GM12878 (cell line): ENCODE measurements at regions not wholly inside any gene's neighbourhood (a gene's known extent, or its start where the extent isn't known, plus 50 kb on each side); places are given as distances from the start of the nearest gene placed in this dataset.

Source experiments
- ATAC-seq: fragments of 200-7000 bp; cut with Tn5 transposase; 3 replicates; pipeline ENCODE4 v1.9.1; 2020; ENCODE audit warnings: mild to moderate bottlenecking, moderate library complexity
- BruUV-seq: library from RNA; stranded (reverse); fragments of 400-500 nt; replicated peaks from 2 replicates; lab custom pipeline; 2021; lab: Mats Ljungman, UMichigan
- CTCF ChIA-PET: fragments of 300-600 bp; sonication (Branson Sonifier 250); formaldehyde crosslinking; extraction: SDS; loops from one replicate; lab custom pipeline; 2021; ENCODE audit warnings: inconsistent platforms; lab: Yijun Ruan, JAX
- POLR2A ChIA-PET: fragments of 350-600 bp; formaldehyde crosslinking; extraction: SDS; loops from one replicate; lab custom pipeline; 2021; ENCODE audit warnings: inconsistent platforms; lab: Charles Lee
- RAD21 ChIA-PET: fragments of 300-600 bp; sonication (Branson Sonifier 250); formaldehyde crosslinking; loops from one replicate; lab custom pipeline; 2023; ENCODE audit warnings: antibody characterized with exemption; ENCODE audit not compliant: unreplicated experiment; lab: Charles Lee
- SMC1A ChIA-PET: fragments of 300-600 bp; sonication (Branson Sonifier 250); formaldehyde crosslinking; loops from one replicate; lab custom pipeline; 2023; ENCODE audit not compliant: unreplicated experiment, uncharacterized antibody; lab: Charles Lee
- DNase-seq: peaks from one replicate; pipeline ENCODE4 v3.0.0-alpha.2; 2011; ENCODE audit warnings: low read depth, low spot score
- FAIRE-seq: peaks from 3 replicates; lab custom pipeline; 2011; peaks lifted over from hg19 to GRCh38; lab: Jason Lieb, UNC
- H2AFZ ChIP-seq: 2 replicates; pipeline ENCODE4 v1.6.0; 2011; ENCODE audit warnings: low read depth, low read length, control low read depth; ENCODE audit not compliant: control insufficient read depth
- H3K27ac ChIP-seq: 2 replicates; pipeline ENCODE4 v1.5.1; 2011; ENCODE audit warnings: control low read depth; ENCODE audit not compliant: control insufficient read depth, insufficient read depth
- H3K27me3 ChIP-seq, 2 experiments: replicated peaks in 1 of 2; 2 replicates each; pipeline versions ENCODE4 v1.6.0 to v1.6.1; 2011; ENCODE audit warnings: low read length in 1 of 2; ENCODE audit not compliant: control insufficient read depth in 2 of 2, insufficient read depth in 2 of 2
- H3K36me3 ChIP-seq, 2 experiments: 2 replicates each; pipeline ENCODE4 v1.5.1; 2011; ENCODE audit warnings: low read length in 1 of 2; ENCODE audit not compliant: control insufficient read depth in 2 of 2, insufficient read depth in 2 of 2
- H3K4me1 ChIP-seq: 2 replicates; pipeline ENCODE4 v1.6.1; 2011; ENCODE audit warnings: mild to moderate bottlenecking, low read length, moderate library complexity, mixed read lengths; ENCODE audit not compliant: control insufficient read depth, insufficient read depth
- H3K4me2 ChIP-seq: 2 replicates; pipeline ENCODE4 v1.6.0; 2011; ENCODE audit warnings: control low read depth; ENCODE audit not compliant: control insufficient read depth, insufficient read depth
- H3K4me3 ChIP-seq: fragments of 200-600 bp; sonication (generic); 2 replicates; pipeline ENCODE4 v1.5.1; 2016
- H3K79me2 ChIP-seq: 2 replicates; pipeline ENCODE4 v1.6.0; 2011; ENCODE audit warnings: low read length; ENCODE audit not compliant: control insufficient read depth, insufficient read depth
- H3K9ac ChIP-seq: 2 replicates; pipeline ENCODE4 v1.8.0; 2011; ENCODE audit warnings: low read length, control low read depth, mixed read lengths; ENCODE audit not compliant: control insufficient read depth, insufficient read depth
- H3K9me3 ChIP-seq: replicated peaks from 3 replicates; pipeline ENCODE4 v1.5.1; 2011; ENCODE audit warnings: mild to moderate bottlenecking, low read length; ENCODE audit not compliant: control insufficient read depth, insufficient read depth
- H4K20me1 ChIP-seq: 2 replicates; pipeline ENCODE4 v1.6.0; 2011; ENCODE audit not compliant: control insufficient read depth, insufficient read depth
- CBFB ChIP-seq: IDR thresholded peaks from 2 replicates; pipeline ENCODE4 v1.6.1; 2016; ENCODE audit warnings: antibody characterized with exemption, low read depth
- CBX3 ChIP-seq: fragments of 200-600 bp; sonication (generic); IDR thresholded peaks from 2 replicates; pipeline ENCODE4 v1.6.1; 2016; ENCODE audit warnings: low read depth, borderline replicate concordance
- CBX5 ChIP-seq: sonication (generic); IDR thresholded peaks from 2 replicates; pipeline ENCODE4 v1.6.1; 2016; ENCODE audit warnings: low read depth, moderate library complexity, mild to moderate bottlenecking, inconsistent platforms
- CHD2 ChIP-seq: IDR thresholded peaks from 2 replicates; pipeline ENCODE4 v1.6.1; 2011; ENCODE audit warnings: low read depth, low read length, improper control_type of control experiment, borderline replicate concordance
- GABPA ChIP-seq: IDR thresholded peaks from 2 replicates; pipeline ENCODE4 v1.6.1; 2014; ENCODE audit warnings: antibody characterized with exemption, low read depth, mild to moderate bottlenecking, inconsistent platforms
- JUND ChIP-seq: IDR thresholded peaks from 2 replicates; pipeline ENCODE4 v1.6.1; 2012; ENCODE audit warnings: low read depth, mild to moderate bottlenecking, low read length, improper control_type of control experiment, moderate library complexity
- NRF1 ChIP-seq: conservative IDR thresholded peaks from 2 replicates; pipeline ENCODE4 v1.6.1; 2011; ENCODE audit warnings: mild to moderate bottlenecking, low read depth, low read length, improper control_type of control experiment
- PKNOX1 ChIP-seq: fragments of 450-650 bp; IDR thresholded peaks from 2 replicates; pipeline ENCODE4 v1.6.1; 2016; ENCODE audit warnings: mild to moderate bottlenecking
- POLR2AphosphoS2 ChIP-seq: IDR thresholded peaks from 2 replicates; pipeline ENCODE4 v1.6.1; 2011; ENCODE audit warnings: low read depth, mild to moderate bottlenecking, low read length, improper control_type of control experiment, moderate library complexity
- PRDM15 ChIP-seq: fragments of 450-650 bp; formaldehyde crosslinking; IDR thresholded peaks from 2 replicates; pipeline ENCODE4 v1.4.0; 2020; ENCODE audit warnings: mild to moderate bottlenecking, moderate library complexity
- SREBF1 ChIP-seq: IDR thresholded peaks from 2 replicates; pipeline ENCODE4 v1.6.1; 2012; ENCODE audit warnings: mild to moderate bottlenecking, low read length
- TCF3 ChIP-seq: IDR thresholded peaks from 2 replicates; pipeline ENCODE4 v1.6.1; 2012; ENCODE audit warnings: low read depth, mild to moderate bottlenecking, low read length, borderline replicate concordance; ENCODE audit not compliant: insufficient read depth
- TCF7 ChIP-seq: IDR thresholded peaks from 2 replicates; pipeline ENCODE4 v1.6.1; 2014; ENCODE audit warnings: antibody characterized with exemption, borderline replicate concordance
- YY1 ChIP-seq: IDR thresholded peaks from 2 replicates; pipeline ENCODE4 v1.6.1; 2011; ENCODE audit warnings: low read depth, mild to moderate bottlenecking, low read length
- WGBS: methylation state at CpG from one replicate; pipeline ENCODE4 v1.1.6; 2016; ENCODE audit warnings: low lambda C conversion rate; ENCODE audit not compliant: insufficient replicate concordance, insufficient coverage; ENCODE audit errors: missing lambda C conversion rate; 5-methylcytosine and 5-hydroxymethylcytosine counted together
- in situ Hi-C: fragments of 300-500 bp; cut with MboI; formaldehyde crosslinking; loops from 9 replicates; pipeline ENCODE4 v1.14.3; 2018; ENCODE audit warnings: mixed read lengths
- intact Hi-C: fragments of 100-400 bp; cut with micrococcal nuclease; formaldehyde crosslinking; loops from one replicate; pipeline ENCODE4 v1.14.2; 2022; ENCODE audit not compliant: unreplicated experiment
- TF ChIP-seq, protein P1 (sequence below): IDR thresholded peaks from 2 replicates; pipeline ENCODE4 v1.6.1; 2012; ENCODE audit warnings: low read depth, low read length, improper control_type of control experiment

- Histone ChIP-seq H3K36me3 (no peaks in the 10 kb centered on the region), H3K27me3 (no peaks in the 10 kb centered on the region), H4K20me1 (no peaks in the 10 kb centered on the region), H3K4me3 (no peak overlapping the region), H2AFZ (no peak overlapping the region), H3K27ac (no peak overlapping the region), H3K4me2 (no peak overlapping the region), H3K4me1 (no peaks in the 10 kb centered on the region), H3K9me3 (no peaks in the 10 kb centered on the region), H3K79me2 (no peaks in the 10 kb centered on the region), H3K9ac (no peak overlapping the region)
- TF ChIP-seq GABPA (no peak), TCF3 (no peak), NRF1 (no peak), CHD2 (no peak), JUND (no peak), CBX3 (no peak)
- DNase-seq (no peak), ATAC-seq (no peak), FAIRE-seq (no peak)
- SMC1A ChIA-PET: interaction anchor here (1.0 kb wide), 1 partner anchor 42 kb away, joined by 3 read pairs; no protein-coding TSS in a partner anchor
- POLR2A ChIA-PET: interaction anchor here (0.6 kb wide), 1 partner anchor 166 kb away, joined by 4 read pairs; no protein-coding TSS in a partner anchor
- WGBS: 8% methylated on average over 3 of the region's 3 CpGs
- BruUV-seq: no TSS peak
- CTCF ChIA-PET: interaction anchor here (0.6 kb wide), 1 partner anchor 935 kb away, joined by 3 read pairs; no protein-coding TSS in a partner anchor
- intact Hi-C loops: no loop called here
- RAD21 ChIA-PET: no interaction called here
- in situ Hi-C loops: no loop called here
Measured at GRCh38 chr7:68542831-68543230, 1055.4 kb upstream of the AUTS2 start.

- ATAC-seq: no peak
- TF ChIP-seq YY1: no peak
- no peak for TF ChIP-seq SREBF1
- TF ChIP-seq CBFB: no peak
- TF ChIP-seq, protein P1, sequence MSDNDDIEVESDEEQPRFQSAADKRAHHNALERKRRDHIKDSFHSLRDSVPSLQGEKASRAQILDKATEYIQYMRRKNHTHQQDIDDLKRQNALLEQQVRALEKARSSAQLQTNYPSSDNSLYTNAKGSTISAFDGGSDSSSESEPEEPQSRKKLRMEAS: no peak
- TF ChIP-seq PRDM15 (CRISPR knock-in tag): no peak
- TF ChIP-seq POLR2AphosphoS2: no peak
- TF ChIP-seq TCF7: no peak
- TF ChIP-seq PKNOX1: no peak
- no peak for TF ChIP-seq CBX5
- TF ChIP-seq, all 136 proteins: peak for 0
- no peak overlapping the region for H3K27ac ChIP-seq
- H3K4me1 ChIP-seq: no peaks in the 10 kb centered on the region
- no peaks in the 10 kb centered on the region for H3K36me3 ChIP-seq
- no peak overlapping the region for H3K9ac ChIP-seq
- DNase-seq (no peak), FAIRE-seq (no peak)
- intact Hi-C loops: no loop called here
- no peak overlapping the region for H3K4me3 ChIP-seq
- no peaks in the 10 kb centered on the region for H3K9me3 ChIP-seq
- 9% methylated on average over 4 of the region's 4 CpGs for WGBS
- POLR2A ChIA-PET: no interaction called here
- SMC1A ChIA-PET: no interaction called here
- CTCF ChIA-PET: interaction anchor here (0.7 kb wide), 1 partner anchor 1280 kb away, joined by 3 read pairs; no protein-coding TSS in a partner anchor
- H3K27me3 ChIP-seq: no peaks in the 10 kb centered on the region
- no TSS peak for BruUV-seq
- no peak overlapping the region for H3K4me2 ChIP-seq
- no peak overlapping the region for H2AFZ ChIP-seq
- RAD21 ChIA-PET: no interaction called here
- H3K79me2 ChIP-seq: no peaks in the 10 kb centered on the region
- H4K20me1 ChIP-seq: no peaks in the 10 kb centered on the region
- in situ Hi-C loops: no loop called here
Measured at GRCh38 chr7:68544851-68545250, 1053.4 kb upstream of the AUTS2 start.
